Hematopoietic multipotent progenitor cell treated with erythropoietin and hydrocortisone succinate and interleukin-3 and kit ligand, for 4 days (in vitro differentiated cells): ENCODE measurements at regions not wholly inside any gene's neighbourhood (a gene's known extent, or its start where the extent isn't known, plus 50 kb on each side); places are given as distances from the start of the nearest gene placed in this dataset.

Experiments used
- DNase-seq: peaks from one replicate; pipeline ENCODE4 v3.0.0-alpha.2; 2015

DNA sequence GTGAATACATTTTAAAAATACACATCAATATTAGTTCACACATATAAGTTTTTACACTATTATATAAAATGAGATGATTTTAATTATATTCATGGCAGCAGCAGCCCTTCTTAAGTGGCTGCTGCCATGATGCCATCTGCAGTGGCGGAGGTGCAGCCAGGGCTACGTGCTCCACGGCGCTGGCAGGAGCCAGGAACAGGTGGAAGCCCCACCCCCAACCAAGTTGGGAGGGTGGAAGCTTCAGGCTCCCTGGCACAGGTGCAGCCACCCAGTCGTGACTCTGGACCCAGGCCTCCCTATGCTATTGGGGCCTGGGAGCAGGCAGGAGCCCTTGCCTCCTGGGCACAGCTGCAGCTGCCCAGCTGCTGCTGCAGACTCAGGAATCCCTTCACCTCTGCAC lies 646.9 kb upstream of the PCDH9 start:
- DNase-seq: no peak

DNA sequence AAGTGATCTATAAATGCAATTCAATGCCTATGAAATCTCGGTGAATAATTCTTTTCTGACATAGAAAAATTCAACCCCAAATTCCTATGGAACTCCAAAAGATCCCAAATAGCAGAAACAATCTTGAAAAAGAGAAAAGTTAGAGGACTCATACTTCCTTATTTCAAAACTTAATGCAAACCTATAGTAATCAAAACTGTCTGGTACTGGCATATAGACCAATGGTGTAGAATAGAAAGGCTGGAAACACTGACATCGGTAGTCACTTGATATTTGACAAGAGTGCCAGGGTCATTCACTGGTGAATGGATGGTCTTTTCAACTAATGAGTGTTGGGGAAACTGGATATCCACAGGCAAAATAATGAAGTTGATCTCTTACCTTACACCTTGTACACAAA lies 637.1 kb upstream of the PCDH9 start:
- no peak for DNase-seq

DNA sequence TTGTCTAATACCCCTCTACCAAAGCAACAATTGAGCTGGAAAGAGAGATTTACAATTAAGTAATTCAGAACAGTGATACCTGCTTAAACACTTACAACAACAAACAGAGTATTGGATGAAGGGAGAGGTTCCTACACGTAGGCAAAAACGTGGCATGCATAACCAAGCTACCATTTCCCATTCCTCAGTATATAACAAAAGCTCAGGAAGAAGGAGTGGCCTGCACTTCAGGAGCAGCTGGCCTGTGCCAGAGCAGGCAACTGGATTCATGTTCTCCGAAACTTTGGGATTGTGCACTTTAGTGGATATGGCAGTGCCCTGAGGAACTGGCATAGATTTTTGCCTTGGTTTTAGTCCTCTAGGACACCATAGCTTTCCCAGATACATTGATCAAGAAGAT lies 630.2 kb upstream of the PCDH9 start:
- DNase-seq: no peak

- DNase-seq: no peak
Observed at GRCh38 chr13:67859904-67860303, 629.8 kb upstream of the PCDH9 start.

- no peak for DNase-seq
Observed at GRCh38 chr13:67857581-67858310, 627.6 kb upstream of the PCDH9 start.

- DNase-seq: no peak
Observed at GRCh38 chr13:67856955-67857354, 626.8 kb upstream of the PCDH9 start.

- no peak for DNase-seq
Observed at GRCh38 chr13:67855741-67856238, 625.7 kb upstream of the PCDH9 start.

GRCh38 chr13:67854990-67855389 lies 624.9 kb upstream of the PCDH9 start:
- no peak for DNase-seq

GRCh38 chr13:67844574-67844973 lies 614.4 kb upstream of the PCDH9 start:
- DNase-seq: no peak

GRCh38 chr13:67841071-67841470 lies 610.9 kb upstream of the PCDH9 start:
- peak; percentile 11 for DNase-seq

GRCh38 chr13:67833564-67833963 lies 603.4 kb upstream of the PCDH9 start:
- peak; percentile 13 for DNase-seq

- DNase-seq: no peak
Observed at GRCh38 chr13:67829641-67830040, 599.5 kb upstream of the PCDH9 start.

DNA sequence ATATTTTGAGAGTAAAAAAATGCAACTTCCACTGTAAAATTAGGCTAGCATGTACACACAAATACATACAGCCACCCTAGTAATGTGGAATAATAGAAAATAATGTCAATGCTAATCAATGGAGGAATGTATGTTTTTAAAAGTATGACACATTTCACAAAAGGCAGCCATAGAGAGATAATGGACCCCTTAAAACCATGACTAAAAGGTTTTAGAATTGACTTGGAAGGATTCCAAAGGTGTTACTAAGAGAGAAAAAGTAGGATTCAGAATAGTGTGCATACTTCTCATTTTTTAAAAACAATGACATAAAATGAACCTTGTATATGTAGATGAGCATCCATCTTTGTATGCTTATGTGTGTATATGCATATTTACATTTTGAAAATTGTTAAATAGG lies 597.9 kb upstream of the PCDH9 start:
- DNase-seq: peak; percentile 3

DNA sequence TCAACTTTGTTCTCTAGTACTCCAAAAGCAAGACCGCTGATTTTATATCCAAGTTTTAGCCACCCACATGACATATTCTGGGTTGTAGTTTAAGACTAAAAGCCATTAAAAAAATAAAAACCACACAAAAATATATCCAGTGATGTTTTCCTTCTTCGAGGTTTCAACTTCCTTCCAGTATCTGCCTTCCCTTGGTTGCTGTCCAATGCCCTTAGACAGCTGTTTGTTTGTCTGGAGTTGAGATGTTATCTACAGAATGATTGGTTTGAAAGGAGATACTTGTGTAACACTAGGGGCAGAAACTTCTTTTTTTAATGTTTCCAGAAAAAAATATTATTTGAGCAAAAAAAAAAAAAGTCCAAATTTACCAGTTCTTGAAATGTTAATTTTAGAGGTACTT lies 591.5 kb upstream of the PCDH9 start:
- DNase-seq: peak; percentile 18

DNA sequence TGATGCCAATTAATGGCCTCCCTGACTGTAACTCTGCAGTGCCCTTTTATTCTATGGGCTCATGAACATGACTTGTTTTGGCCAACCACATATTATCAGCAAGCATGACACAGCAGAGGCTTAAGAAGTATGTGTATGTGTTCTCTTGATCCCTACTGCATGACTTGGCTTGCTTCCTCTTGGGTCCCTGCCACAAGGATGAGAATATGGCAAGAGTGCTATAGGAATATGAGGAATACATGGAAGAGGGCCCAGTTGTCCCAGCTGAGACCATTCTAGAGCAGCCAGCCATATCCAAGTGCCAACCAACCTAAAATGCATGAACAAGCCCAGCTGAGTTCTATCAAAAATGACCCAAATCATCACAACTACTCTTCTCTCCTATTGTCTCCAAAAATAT lies 576.7 kb upstream of the PCDH9 start:
- DNase-seq: peak; percentile 31

DNA sequence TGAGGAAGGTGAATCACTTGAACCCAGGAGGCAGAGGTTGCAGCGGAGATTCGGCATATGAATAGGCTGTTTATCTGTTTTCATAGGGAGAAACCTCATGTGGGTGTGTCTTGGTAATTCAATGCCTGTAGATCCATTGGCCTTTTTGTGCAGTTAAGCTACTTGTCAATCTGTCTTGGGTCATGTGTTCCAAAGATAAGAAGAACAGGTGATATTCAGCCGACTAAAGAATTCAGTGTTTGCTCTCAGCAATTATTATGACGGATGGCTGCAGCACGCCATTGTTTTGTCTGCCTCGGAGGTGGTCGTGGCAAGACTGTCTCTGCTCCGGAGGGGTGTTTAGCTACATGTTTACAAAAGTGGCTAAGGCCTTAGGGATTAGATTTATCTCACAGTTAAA lies 573.0 kb upstream of the PCDH9 start:
- no peak for DNase-seq

GRCh38 chr13:67792151-67792676 lies 562.1 kb upstream of the PCDH9 start:
- DNase-seq: peak; percentile 8

GRCh38 chr13:67791047-67791446 lies 560.9 kb upstream of the PCDH9 start:
- no peak for DNase-seq

- no peak for DNase-seq
Observed at GRCh38 chr13:67776151-67776550, 546.0 kb upstream of the PCDH9 start.

- DNase-seq: no peak
Observed at GRCh38 chr13:67775359-67775758, 545.2 kb upstream of the PCDH9 start.

DNA sequence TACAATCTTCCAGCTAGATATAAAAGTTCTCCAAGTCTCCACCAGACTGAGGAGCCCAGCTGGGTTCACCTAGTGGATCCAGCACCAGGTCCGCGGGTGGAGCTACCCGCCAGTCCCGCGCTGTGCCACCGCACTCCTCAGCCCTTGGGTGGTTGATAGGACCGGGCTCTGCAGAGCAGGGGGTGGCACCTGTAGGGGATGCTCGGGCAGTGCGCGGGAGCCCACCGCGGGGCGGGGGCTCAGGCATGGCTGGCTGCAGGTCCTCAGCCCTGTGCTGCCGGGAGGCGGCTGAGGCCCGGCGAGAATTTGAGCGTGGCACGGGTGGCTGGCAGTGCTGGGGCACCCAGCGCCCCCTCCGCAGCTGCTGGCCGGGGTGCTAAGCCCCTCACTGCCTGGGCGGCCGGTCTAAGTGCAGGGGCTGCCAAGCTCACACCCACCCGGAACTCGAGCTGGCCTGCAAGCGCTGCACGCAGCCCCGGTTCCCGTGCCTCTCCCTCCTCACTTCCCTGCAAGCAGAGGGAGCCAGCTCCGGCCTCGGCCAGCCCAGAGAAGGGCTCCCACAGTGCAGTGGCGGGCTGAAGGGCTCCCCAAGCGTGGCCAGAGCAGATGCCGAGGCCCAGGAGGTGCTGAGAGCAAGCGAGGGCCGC lies 542.8 kb upstream of the PCDH9 start:
- no peak for DNase-seq

DNA sequence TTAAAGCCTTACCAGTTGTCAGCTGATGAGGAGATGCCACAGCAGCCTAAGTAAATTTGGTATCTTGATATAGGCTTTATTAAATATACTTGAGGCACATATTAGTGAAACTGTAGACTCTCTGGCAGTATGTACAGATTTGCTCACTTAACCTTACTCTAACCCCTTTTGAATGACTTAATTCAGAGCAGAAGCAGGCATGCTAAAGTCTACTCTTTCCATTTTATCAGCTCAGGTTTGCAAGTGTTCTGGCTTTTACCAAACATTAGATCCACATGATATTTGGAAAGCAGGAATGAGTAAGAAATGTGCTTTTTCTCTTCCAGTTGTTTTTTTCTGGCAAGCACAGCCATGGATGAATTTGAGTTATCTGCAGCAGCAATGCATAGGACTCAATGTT lies 541.0 kb upstream of the PCDH9 start:
- DNase-seq: no peak

GRCh38 chr13:67769987-67770341 lies 539.8 kb upstream of the PCDH9 start:
- no peak for DNase-seq
